Transverse colon (tissue), 3 donors: ENCODE measurements at regions not wholly inside any gene's neighbourhood (a gene's known extent, or its start where the extent isn't known, plus 50 kb on each side); places are given as distances from the start of the nearest gene placed in this dataset.

Experiments
- POLR2A ChIP-seq: fragments of 450-650 bp; IDR thresholded peaks from one replicate; pipeline ENCODE4 v1.6.1; 2016; ENCODE audit warnings: antibody characterized with exemption, mild to moderate bottlenecking, moderate library complexity
- POLR2AphosphoS5 ChIP-seq, 3 donors: sonication (generic); formaldehyde crosslinking; IDR thresholded peaks; one replicate each; pipeline ENCODE4 v1.6.1; 2016; ENCODE audit warnings: antibody characterized with exemption in 3 of 3

DNA sequence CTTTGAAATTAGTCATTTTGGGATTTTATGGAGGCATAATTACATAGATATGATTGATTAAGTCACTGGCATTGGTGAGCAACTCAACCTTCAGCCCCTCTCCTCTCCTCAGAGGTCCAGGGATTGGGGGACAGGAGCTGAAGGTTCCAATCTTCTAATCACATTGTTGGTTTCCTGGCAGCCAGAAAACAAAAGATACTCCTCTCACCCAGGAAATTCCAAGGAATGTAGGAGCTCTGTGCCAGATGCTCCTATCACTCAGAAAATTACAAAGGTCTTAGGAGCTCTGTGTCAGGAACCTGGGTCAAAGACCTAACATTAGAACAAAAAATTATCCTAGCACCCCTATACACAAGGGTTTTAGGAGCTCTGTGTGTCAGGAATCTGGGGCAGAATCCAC, 679.7 kb upstream of the ID4 start:
- TF ChIP-seq POLR2AphosphoS5 (IDR thresholded peaks at IDR 0.05) (no peak), POLR2A (no peak)
